Brain pericyte (primary cell): ENCODE measurements at regions not wholly inside any gene's neighbourhood (a gene's known extent, or its start where the extent isn't known, plus 50 kb on each side); places are given as distances from the start of the nearest gene placed in this dataset.

Experiments
- DNase-seq: peaks from one replicate; pipeline ENCODE4 v3.0.0-alpha.2; 2012; ENCODE audit warnings: low read depth, low spot score

DNA sequence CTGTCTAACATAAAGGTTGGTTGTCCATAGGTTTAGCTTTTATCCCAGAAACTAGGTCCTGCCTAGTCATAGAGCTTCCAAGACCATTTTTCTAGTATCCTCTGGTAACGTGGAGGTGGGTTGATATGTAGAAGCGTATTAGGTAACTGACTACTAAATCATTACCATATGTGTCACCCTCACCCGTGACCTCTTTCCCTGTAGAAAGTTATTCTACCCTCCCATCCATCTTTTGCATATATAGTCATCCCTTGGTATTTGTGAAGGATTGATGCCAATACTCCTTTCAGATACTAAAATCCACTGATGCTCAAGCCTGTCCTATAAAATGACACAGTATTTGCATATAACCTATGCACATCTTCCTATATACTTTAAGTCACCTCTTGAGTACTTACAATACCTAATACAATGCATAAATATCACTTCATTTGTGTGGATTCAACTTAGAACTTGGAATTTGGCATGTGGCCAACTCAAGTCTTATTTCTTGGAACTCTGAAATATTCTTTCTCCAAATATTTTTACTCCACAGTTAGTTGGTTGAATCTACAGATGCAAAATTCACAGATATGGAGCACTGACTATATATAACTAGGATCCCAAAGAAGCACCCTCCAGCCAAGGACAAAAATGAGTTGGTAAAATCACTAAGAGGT lies 497.0 kb upstream of the TENM4 start:
- DNase-seq: peak; percentile 6

GRCh38 chr11:79932612-79933011 lies 491.8 kb upstream of the TENM4 start:
- no peak for DNase-seq

DNA sequence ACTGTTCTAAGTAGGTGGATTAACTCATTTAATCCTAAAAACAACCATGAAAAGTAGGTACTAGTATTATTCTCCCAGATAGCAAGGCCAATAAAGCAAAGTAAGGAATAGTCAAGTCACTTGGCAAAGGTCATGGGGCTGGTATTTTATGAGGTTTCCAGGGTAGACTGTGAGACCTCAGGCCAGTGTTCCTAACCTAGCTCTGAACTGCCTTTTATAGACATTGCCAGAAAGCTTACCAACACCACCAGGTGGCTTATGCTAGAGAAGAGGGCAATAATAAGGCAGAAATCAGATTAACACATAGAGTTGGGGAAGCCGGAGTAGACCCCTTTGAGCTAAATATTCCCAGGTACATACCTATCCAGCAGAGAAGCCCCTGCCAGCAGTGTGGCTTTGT lies 490.9 kb upstream of the TENM4 start:
- DNase-seq: no peak

GRCh38 chr11:79926707-79927106 lies 485.9 kb upstream of the TENM4 start:
- no peak for DNase-seq

- no peak for DNase-seq
These were observed 484.7 kb upstream of the TENM4 start for GRCh38 chr11:79925570-79925969.

- no peak for DNase-seq
These were observed 481.8 kb upstream of the TENM4 start for GRCh38 chr11:79922641-79923040.

GRCh38 chr11:79920480-79920879 lies 479.6 kb upstream of the TENM4 start:
- DNase-seq: no peak

DNA sequence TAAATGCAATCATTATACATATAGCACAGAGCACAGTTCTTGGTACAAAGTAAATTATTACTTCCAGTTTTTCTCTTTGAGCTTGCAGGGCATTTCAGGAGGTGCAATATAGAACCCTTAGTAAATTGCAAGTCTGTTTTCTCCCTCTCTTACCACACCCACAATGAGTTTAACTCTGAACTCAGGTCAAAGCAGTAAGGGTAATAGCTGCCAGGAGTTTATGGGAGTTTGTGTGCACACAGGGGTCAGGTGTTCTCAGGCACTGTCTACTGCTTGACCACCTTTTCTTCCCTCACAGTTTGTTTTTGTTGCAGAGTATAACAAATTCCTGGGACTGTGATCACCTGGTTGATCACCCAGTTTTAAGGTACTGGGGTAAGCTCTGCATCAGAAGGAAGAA lies 478.5 kb upstream of the TENM4 start:
- DNase-seq: no peak

- no peak for DNase-seq
These were observed 478.0 kb upstream of the TENM4 start for GRCh38 chr11:79918846-79919245.

DNA sequence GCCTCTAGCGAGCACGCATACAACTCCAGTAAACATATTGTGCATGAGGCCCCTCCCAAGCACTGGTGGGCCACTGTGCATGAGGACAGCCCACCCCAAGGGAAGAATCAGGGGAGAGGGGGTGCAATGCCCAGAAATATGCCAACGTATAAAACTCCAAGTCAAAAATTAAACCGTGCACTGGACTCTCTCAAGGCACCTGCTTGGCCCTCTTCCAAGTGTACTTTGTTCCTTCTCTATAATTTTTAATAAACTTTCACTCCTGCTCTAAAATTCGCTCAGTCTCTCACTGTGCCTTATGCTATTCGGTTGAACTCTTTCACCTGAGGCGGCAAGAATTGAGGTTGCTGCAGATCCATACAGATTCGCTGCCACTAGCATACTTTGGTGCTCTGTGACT lies 465.3 kb upstream of the TENM4 start:
- no peak for DNase-seq

GRCh38 chr11:79902493-79902892 lies 461.7 kb upstream of the TENM4 start:
- no peak for DNase-seq

DNA sequence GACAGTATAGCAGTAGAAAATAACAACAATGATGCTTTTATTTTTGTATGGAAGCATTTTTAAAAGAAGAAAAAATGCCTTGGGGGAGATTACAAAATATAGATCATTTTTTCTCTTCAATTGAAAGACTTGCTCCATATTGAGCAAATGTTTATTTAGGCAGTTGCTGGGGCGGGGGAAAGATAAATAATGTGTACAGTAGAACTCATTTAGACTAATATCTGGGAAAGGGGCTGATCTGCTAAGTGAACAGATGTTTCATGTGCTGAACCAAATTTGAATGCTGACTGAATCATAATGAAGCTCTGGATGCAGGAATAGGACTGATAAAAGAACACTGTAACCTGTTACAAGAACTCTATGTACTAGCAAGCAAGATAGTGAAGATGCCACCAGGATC lies 457.1 kb upstream of the TENM4 start:
- DNase-seq: no peak

DNA sequence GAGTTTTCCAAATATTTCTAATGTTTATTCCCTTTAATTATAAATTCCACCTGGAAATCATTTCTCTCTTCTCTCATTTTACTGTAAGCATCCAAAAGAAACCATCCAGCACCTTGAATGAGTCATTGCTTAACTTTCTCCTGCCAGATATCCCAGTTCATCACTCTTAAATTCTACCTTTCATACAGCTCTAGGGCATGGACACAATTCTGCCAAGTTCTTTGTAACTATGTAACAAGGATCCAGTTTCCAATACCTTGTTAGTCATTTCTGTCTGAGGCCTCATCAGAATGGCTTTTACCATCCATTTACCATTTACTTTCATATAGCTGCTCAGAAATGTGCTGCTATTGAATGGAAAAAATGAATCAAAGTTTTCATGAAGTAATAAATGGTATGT lies 455.4 kb upstream of the TENM4 start:
- no peak for DNase-seq

DNA sequence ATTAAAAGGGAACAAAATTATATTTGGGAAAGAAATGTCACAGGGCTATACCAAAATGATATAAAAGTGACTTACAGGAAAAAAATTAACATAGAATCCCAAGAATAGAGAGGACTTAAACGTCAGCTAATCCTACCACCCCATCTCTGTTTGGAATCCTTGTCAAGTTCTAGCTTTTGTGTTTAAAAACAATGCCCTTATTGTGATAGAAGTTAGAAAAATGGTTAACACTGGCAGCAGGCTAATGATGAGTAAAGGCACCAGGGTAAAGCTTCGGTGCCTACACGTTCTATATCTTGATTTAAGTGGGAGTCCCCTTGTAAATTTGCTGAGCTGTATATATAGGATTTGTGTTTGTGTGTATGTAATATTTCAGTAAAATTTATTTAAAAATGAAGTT lies 453.3 kb upstream of the TENM4 start:
- DNase-seq: no peak

- no peak for DNase-seq
These were observed 449.4 kb upstream of the TENM4 start for GRCh38 chr11:79890272-79890671.

DNA sequence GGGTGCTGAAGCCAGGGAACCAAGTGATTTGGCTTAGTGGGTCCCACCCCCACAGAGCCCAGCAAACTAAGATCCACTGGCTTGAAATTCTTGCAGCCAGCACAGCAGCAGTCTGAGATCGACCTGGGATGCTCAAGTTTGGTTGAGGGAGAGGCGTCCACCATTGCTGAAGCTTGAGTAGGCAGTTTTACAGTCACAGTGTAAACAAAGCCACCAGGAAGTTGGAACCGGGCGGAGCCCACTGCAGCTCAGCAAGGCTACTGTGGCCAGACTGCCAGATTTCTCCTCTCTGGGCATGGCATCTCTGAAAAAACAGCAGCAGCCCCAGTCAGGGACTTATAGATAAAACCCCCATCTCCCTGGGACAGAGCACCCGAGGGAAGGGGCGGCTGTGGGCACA lies 424.1 kb upstream of the TENM4 start:
- DNase-seq: no peak

GRCh38 chr11:79860336-79860735 lies 419.5 kb upstream of the TENM4 start:
- no peak for DNase-seq

GRCh38 chr11:79857377-79858214 lies 416.8 kb upstream of the TENM4 start:
- DNase-seq: no peak

GRCh38 chr11:79852176-79852575 lies 411.3 kb upstream of the TENM4 start:
- no peak for DNase-seq

DNA sequence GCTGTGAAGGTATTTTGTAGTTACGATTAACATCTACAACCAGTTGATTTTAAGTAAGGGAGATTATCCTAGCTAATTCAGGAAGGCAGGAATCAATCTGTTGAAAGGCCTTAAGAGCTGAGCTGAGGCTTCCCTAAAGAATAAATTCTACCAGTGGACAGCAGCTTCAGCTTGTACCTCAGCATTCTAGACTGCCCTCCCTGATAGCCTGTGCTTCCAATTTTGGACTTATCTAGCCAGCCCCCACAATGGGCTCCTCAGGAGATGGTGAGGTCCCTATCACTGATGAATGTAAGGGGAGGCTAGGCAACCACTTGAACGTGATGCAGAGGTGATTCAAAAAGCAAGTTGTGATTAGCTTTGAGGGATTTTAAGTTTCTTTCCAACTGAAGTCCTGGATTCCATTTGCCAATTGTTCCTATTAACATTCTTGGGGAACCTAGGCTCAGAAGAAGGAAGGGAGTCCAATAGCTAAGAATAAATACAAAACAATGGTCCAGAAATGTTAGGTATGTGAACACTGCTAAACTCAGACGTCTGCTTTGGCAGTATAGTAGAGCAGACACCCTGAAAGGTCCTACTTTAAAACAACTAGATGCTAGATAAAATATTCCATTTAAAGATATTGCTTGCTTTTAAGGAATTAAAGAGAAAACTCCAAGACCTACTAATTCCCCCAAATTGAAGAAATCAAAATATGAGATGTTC lies 404.3 kb upstream of the TENM4 start:
- no peak for DNase-seq

DNA sequence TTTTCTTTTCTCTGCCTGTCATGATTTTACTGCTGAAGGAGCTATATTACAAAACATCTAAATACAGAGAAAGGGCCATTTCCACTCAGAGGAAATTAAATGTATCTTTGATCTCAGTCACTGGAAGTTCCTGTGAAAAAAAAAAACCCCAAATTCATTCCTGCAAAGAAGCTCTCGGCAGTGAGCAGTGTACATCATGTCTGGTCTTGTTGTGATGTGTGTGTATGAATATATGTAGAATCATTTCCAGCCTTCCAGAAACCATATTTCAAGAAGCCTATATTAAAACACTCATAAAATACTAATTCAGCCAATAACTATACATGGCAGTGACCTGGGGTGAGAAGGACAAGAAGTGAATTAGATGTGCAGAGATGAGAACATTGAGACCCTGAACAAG lies 393.2 kb upstream of the TENM4 start:
- DNase-seq: no peak

DNA sequence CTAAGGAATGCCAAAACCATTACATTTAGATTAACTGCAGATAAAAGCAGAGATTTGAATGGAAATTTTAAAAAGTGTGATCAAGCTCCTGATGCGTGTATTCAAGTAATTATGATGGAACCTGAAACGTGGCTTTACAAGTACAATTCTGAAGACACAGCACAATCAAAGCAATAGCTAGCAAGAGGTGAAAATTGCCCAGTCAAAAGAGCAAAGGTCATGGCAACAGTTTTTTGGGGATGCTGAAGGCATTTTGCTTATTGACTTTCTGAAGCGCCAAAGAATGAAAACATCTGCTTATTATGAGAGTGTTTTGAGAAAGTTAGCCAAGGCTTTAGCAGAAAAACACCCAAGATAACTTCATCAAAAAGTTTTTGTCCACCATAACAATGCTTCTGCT lies 389.6 kb upstream of the TENM4 start:
- no peak for DNase-seq

- DNase-seq: no peak
These were observed 389.1 kb upstream of the TENM4 start for GRCh38 chr11:79829891-79830290.
